ENCODE measurements at regions not wholly inside any gene's neighbourhood (a gene's known extent, or its start where the extent isn't known, plus 50 kb on each side); places are given as distances from the start of the nearest gene placed in this dataset.
"Not testable (repeated sequence)": the region's sequence is repeated elsewhere in the genome, so short reads cannot be mapped to it uniquely, and the experiment has no call there.

DNA sequence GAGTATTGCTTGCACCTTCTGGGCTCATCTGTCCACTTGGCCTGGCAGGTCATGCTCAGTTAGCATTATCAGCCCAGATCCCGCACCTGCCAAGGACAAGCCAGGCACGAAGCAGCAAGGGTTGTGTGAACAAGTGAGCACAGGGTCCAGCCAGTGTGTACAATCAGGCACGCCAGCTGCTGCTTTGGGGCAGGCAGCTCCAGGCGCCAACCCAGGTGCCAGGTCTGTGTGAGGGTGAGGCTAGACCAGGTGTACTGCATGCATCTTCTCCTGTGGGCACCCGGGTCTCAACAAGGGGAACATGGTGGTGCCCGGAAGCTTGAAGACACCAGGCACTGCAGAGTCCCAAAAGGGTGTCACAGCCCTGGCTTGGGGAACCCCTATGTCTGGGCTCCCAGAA lies 1446.8 kb downstream of the PCDH9 start:
- Histone ChIP-seq H3K27ac (ENCODE audit: low read depth, low read length) (no peak overlapping the region), H3K9me3 (ENCODE audit: control insufficient read depth in 1 of 2, insufficient read depth in 1 of 2, low read depth in 1 of 2, low read length in 2 of 2) (no peaks in the 10 kb centered on the region), H3K27me3 (ENCODE audit: insufficient read depth, low read length) (no peaks in the 10 kb centered on the region), H3K79me2 (ENCODE audit: insufficient read depth, low read length) (no peaks in the 10 kb centered on the region), H3K4me2 (ENCODE audit: low read length) (no peak overlapping the region), H3K4me1 (ENCODE audit: control insufficient read depth in 1 of 2, insufficient read depth in 2 of 2, low read length in 2 of 2) (no peaks in the 10 kb centered on the region), H3K9ac (ENCODE audit: low read length) (no peak overlapping the region), H4K20me1 (ENCODE audit: insufficient read depth) (no peaks in the 10 kb centered on the region), H3K4me3 (replicated peaks in 1 of 2; ENCODE audit: low read depth in 1 of 2, low read length in 2 of 2) (no peak overlapping the region), H2AFZ (ENCODE audit: low read depth, low read length, poor library complexity, severe bottlenecking) (no peak overlapping the region), H3K9me2 (ENCODE audit: insufficient read depth) (no peaks in the 10 kb centered on the region), H3K36me3 (ENCODE audit: control insufficient read depth in 1 of 2, insufficient read depth in 2 of 2, low read length in 2 of 2) (no peaks in the 10 kb centered on the region)
- ChIA-PET RAD21 (ENCODE audit: low non-redundant PET in 1 of 2, low total read pairs in 2 of 2, uncharacterized antibody in 2 of 2, unreplicated experiment in 2 of 2) (no interaction called here), CTCF (no interaction called here), POLR2A (no interaction called here)
- DNase-seq (ENCODE audit: low read depth, low spot score) (no peak), ATAC-seq (no peak)
- TF ChIP-seq, protein P1, sequence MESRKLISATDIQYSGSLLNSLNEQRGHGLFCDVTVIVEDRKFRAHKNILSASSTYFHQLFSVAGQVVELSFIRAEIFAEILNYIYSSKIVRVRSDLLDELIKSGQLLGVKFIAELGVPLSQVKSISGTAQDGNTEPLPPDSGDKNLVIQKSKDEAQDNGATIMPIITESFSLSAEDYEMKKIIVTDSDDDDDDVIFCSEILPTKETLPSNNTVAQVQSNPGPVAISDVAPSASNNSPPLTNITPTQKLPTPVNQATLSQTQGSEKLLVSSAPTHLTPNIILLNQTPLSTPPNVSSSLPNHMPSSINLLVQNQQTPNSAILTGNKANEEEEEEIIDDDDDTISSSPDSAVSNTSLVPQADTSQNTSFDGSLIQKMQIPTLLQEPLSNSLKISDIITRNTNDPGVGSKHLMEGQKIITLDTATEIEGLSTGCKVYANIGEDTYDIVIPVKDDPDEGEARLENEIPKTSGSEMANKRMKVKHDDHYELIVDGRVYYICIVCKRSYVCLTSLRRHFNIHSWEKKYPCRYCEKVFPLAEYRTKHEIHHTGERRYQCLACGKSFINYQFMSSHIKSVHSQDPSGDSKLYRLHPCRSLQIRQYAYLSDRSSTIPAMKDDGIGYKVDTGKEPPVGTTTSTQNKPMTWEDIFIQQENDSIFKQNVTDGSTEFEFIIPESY (IDR thresholded peaks at IDR 0.05; ENCODE audit: extremely low read depth, insufficient replicate concordance, low read length): no peak
- no peak for TF ChIP-seq CBX3 (IDR thresholded peaks at IDR 0.05; ENCODE audit: low read depth)
- TF ChIP-seq POLR2A (IDR thresholded peaks at IDR 0.05; ENCODE audit: borderline replicate concordance, extremely low read depth, insufficient read depth, insufficient read length): no peak
- no peak for TF ChIP-seq EGR1 (IDR thresholded peaks at IDR 0.05; ENCODE audit: low read depth)
- TF ChIP-seq, protein P2, sequence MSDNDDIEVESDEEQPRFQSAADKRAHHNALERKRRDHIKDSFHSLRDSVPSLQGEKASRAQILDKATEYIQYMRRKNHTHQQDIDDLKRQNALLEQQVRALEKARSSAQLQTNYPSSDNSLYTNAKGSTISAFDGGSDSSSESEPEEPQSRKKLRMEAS (IDR thresholded peaks at IDR 0.05): no peak
- no peak for TF ChIP-seq YY1 (IDR thresholded peaks at IDR 0.05; ENCODE audit: extremely low read depth, insufficient replicate concordance, low read depth, low read length)
- TF ChIP-seq, protein P3, sequence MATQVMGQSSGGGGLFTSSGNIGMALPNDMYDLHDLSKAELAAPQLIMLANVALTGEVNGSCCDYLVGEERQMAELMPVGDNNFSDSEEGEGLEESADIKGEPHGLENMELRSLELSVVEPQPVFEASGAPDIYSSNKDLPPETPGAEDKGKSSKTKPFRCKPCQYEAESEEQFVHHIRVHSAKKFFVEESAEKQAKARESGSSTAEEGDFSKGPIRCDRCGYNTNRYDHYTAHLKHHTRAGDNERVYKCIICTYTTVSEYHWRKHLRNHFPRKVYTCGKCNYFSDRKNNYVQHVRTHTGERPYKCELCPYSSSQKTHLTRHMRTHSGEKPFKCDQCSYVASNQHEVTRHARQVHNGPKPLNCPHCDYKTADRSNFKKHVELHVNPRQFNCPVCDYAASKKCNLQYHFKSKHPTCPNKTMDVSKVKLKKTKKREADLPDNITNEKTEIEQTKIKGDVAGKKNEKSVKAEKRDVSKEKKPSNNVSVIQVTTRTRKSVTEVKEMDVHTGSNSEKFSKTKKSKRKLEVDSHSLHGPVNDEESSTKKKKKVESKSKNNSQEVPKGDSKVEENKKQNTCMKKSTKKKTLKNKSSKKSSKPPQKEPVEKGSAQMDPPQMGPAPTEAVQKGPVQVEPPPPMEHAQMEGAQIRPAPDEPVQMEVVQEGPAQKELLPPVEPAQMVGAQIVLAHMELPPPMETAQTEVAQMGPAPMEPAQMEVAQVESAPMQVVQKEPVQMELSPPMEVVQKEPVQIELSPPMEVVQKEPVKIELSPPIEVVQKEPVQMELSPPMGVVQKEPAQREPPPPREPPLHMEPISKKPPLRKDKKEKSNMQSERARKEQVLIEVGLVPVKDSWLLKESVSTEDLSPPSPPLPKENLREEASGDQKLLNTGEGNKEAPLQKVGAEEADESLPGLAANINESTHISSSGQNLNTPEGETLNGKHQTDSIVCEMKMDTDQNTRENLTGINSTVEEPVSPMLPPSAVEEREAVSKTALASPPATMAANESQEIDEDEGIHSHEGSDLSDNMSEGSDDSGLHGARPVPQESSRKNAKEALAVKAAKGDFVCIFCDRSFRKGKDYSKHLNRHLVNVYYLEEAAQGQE (IDR thresholded peaks at IDR 0.05; ENCODE audit: low read depth): no peak
- TF ChIP-seq RAD21 (IDR thresholded peaks at IDR 0.05; ENCODE audit: low read depth): no peak
- TF ChIP-seq EZH2phosphoT487 (IDR thresholded peaks at IDR 0.05; ENCODE audit: borderline replicate concordance): no peak
- no peak for TF ChIP-seq ZFX (IDR thresholded peaks at IDR 0.05)
- TF ChIP-seq SP1 (IDR thresholded peaks at IDR 0.05; ENCODE audit: low read depth): no peak
- TF ChIP-seq EZH2 (IDR thresholded peaks at IDR 0.05): no peak
- intact Hi-C loops (cut with micrococcal nuclease): no loop called here
- no TSS peak for BruUV-seq (replicated peaks)

DNA sequence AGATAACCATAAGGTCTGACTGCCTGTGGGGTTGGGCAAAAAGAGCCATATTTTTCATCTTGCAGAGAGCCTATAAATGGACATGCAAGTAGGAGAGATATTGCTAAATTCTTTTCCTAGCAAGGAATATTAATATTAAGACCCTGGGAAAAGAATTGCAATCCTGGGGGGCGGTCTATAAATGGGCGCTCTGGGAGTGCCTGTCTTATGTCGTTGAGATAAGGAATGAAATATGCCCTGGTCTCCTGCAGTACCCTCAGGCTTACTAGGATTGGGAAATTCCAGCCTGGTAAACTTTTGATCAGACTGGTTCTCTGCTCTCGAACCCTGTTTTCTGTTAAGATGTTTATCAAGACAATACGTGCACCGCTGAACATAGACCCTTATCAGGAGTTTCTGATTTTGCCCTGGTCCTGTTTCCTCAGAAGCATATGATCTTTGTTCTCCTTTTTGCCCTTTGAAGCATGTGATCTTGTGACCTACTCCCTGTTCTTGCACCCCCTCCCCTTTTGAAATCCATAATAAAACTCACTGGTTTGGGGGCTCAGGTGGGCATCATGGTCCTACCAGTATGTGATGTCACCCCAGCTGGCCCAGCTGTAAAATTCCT lies 1458.3 kb downstream of the PCDH9 start:
- ATAC-seq; H3K4me1 ChIP-seq (ENCODE audit: control insufficient read depth in 1 of 2, insufficient read depth in 2 of 2, low read length in 2 of 2); DNase-seq (ENCODE audit: low read depth, low spot score); H4K20me1 ChIP-seq (ENCODE audit: insufficient read depth); H3K9ac ChIP-seq (ENCODE audit: low read length); H3K4me2 ChIP-seq (ENCODE audit: low read length); H3K4me3 ChIP-seq (replicated peaks in 1 of 2; ENCODE audit: low read depth in 1 of 2, low read length in 2 of 2); H3K27me3 ChIP-seq (ENCODE audit: insufficient read depth, low read length); H3K9me3 ChIP-seq (ENCODE audit: control insufficient read depth in 1 of 2, insufficient read depth in 1 of 2, low read depth in 1 of 2, low read length in 2 of 2); CTCF ChIA-PET; RAD21 ChIA-PET (ENCODE audit: low non-redundant PET in 1 of 2, low total read pairs in 2 of 2, uncharacterized antibody in 2 of 2, unreplicated experiment in 2 of 2); H3K9me2 ChIP-seq (ENCODE audit: insufficient read depth); BruUV-seq (replicated peaks); intact Hi-C loops (cut with micrococcal nuclease); POLR2A ChIA-PET; H2AFZ ChIP-seq (ENCODE audit: low read depth, low read length, poor library complexity, severe bottlenecking); H3K36me3 ChIP-seq (ENCODE audit: control insufficient read depth in 1 of 2, insufficient read depth in 2 of 2, low read length in 2 of 2); H3K27ac ChIP-seq (ENCODE audit: low read depth, low read length); H3K79me2 ChIP-seq (ENCODE audit: insufficient read depth, low read length): not testable (repeated sequence)

All from HCT116 (cell line).